K562 (cell line): ENCODE measurements at regions not wholly inside any gene's neighbourhood (a gene's known extent, or its start where the extent isn't known, plus 50 kb on each side); places are given as distances from the start of the nearest gene placed in this dataset.

Experiments
- ATAC-seq: fragments of 200-7000 bp; cut with Tn5 transposase; 3 replicates; pipeline ENCODE4 v1.9.1; 2020; ENCODE audit warnings: moderate library complexity
- BruUV-seq: library from RNA; stranded (reverse); fragments of 400-500 nt; replicated peaks from 2 replicates; lab custom pipeline; 2021; lab: Mats Ljungman, UMichigan
- CTCF ChIA-PET: fragments of 300-600 bp; formaldehyde crosslinking; extraction: SDS; loops from one replicate; lab custom pipeline; 2021; ENCODE audit warnings: low intra/inter-chr PET ratio; lab: Yijun Ruan, JAX
- POLR2A ChIA-PET: fragments of 300-600, 350-650 bp; sonication (Branson Sonifier 250); formaldehyde crosslinking; extraction: SDS; loops from one replicate; lab custom pipeline; 2021; ENCODE audit warnings: antibody characterized with exemption, inconsistent platforms; lab: Yijun Ruan, JAX
- DNase-seq, 4 experiments: peaks; one replicate each; pipeline versions ENCODE4 v3.0.0 to v3.0.0-alpha.2; 2011 to 2018; ENCODE audit warnings: low spot score in 3 of 4, mixed read lengths in 3 of 4; ENCODE audit errors: extremely low read depth in 1 of 4
- FAIRE-seq: peaks from 2 replicates; lab custom pipeline; 2011; peaks lifted over from hg19 to GRCh38; lab: Jason Lieb, UNC
- H2AFZ ChIP-seq: 2 replicates; pipeline ENCODE4 v1.6.0; 2011; ENCODE audit warnings: low read depth, low read length, control low read depth, inconsistent platforms
- H3K27ac ChIP-seq: fragments of 200-600 bp; 3 replicates; pipeline ENCODE4 v1.8.0; 2011; ENCODE audit warnings: low read depth, mild to moderate bottlenecking, control low read depth, inconsistent platforms, low read length, moderate library complexity, mixed read lengths; ENCODE audit errors: extremely low read depth
- H3K27me3 ChIP-seq, 2 experiments: fragments of 300-600 bp in 1 of 2; 2 replicates in 1 of 2; 3 replicates in 1 of 2; pipeline versions ENCODE4 v1.6.0 to v1.8.0; 2011; ENCODE audit warnings: inconsistent platforms in 2 of 2, low read length in 2 of 2, mild to moderate bottlenecking in 1 of 2, mixed read lengths in 1 of 2, moderate library complexity in 1 of 2; ENCODE audit not compliant: control insufficient read depth in 2 of 2, insufficient read depth in 2 of 2
- H3K36me3 ChIP-seq: fragments of 300-600 bp; 3 replicates; pipeline ENCODE4 v1.8.0; 2011; ENCODE audit warnings: mild to moderate bottlenecking, low read length, inconsistent platforms; ENCODE audit not compliant: control insufficient read depth, insufficient read depth
- H3K4me1 ChIP-seq, 2 experiments: fragments of 200-600 bp in 1 of 2; replicated peaks in 1 of 2; 2 replicates in 1 of 2; 3 replicates in 1 of 2; pipeline versions ENCODE4 v1.5.1 to v1.8.0; 2011; ENCODE audit warnings: inconsistent platforms in 2 of 2, low read length in 2 of 2, mild to moderate bottlenecking in 1 of 2, mixed read lengths in 1 of 2, moderate library complexity in 1 of 2; ENCODE audit not compliant: control insufficient read depth in 2 of 2, insufficient read depth in 2 of 2
- H3K4me2 ChIP-seq: 2 replicates; pipeline ENCODE4 v1.6.1; 2011; ENCODE audit warnings: low read length, control low read depth, inconsistent platforms, mixed read lengths; ENCODE audit not compliant: insufficient read depth
- H3K4me3 ChIP-seq: fragments of 200-600 bp; sonication (generic), shearing (Covaris generic); 2 replicates; pipeline ENCODE4 v1.5.1; 2016; ENCODE audit warnings: control low read depth, inconsistent platforms
- H3K79me2 ChIP-seq: fragments of 200-600 bp; 3 replicates; pipeline ENCODE4 v1.8.0; 2011; ENCODE audit warnings: low read length, inconsistent platforms; ENCODE audit not compliant: control insufficient read depth, insufficient read depth
- H3K9ac ChIP-seq, 2 experiments: 2 replicates each; pipeline versions ENCODE4 v1.6.0 to v1.6.1; 2011; ENCODE audit warnings: low read depth in 2 of 2, low read length in 2 of 2, control low read depth in 1 of 2, inconsistent platforms in 1 of 2, mild to moderate bottlenecking in 1 of 2, mixed read lengths in 1 of 2; ENCODE audit not compliant: insufficient read depth in 1 of 2
- H3K9me1 ChIP-seq: one replicate; pipeline ENCODE4 v1.6.0; 2011; ENCODE audit warnings: inconsistent platforms, mild to moderate bottlenecking, low read length, moderate library complexity; ENCODE audit not compliant: control insufficient read depth, insufficient read depth
- H3K9me3 ChIP-seq: replicated peaks from 2 replicates; pipeline ENCODE4 v1.5.1; 2011; ENCODE audit warnings: low read depth, low read length, inconsistent platforms; ENCODE audit not compliant: control insufficient read depth, insufficient read depth
- H4K20me1 ChIP-seq: replicated peaks from 2 replicates; pipeline ENCODE4 v1.6.1; 2011; ENCODE audit warnings: low read length, inconsistent platforms, mixed read lengths; ENCODE audit not compliant: control insufficient read depth, insufficient read depth
- CBX1 ChIP-seq: sonication (generic); IDR thresholded peaks from 2 replicates; pipeline ENCODE4 v1.6.1; 2016; ENCODE audit warnings: antibody characterized with exemption, low read depth, mild to moderate bottlenecking
- CEBPG ChIP-seq, 3 experiments: fragments of 200-800 bp in 1 of 3; sonication (Bioruptor generic) in 1 of 3; sonication (generic) in 1 of 3; formaldehyde crosslinking in 1 of 3; IDR thresholded peaks in 2 of 3; conservative IDR thresholded peaks in 1 of 3; 2 replicates each; pipeline versions ENCODE4 v1.6.1 to v1.8.0; 2016 to 2022; ENCODE audit warnings: missing compliant biosample characterization in 2 of 3, missing genetic modification characterization in 2 of 3, mild to moderate bottlenecking in 1 of 3, missing genetic modification reagents in 1 of 3
- KAT8 ChIP-seq: fragments of 450-650 bp; IDR thresholded peaks from 2 replicates; pipeline ENCODE4 v1.6.1; 2016; ENCODE audit warnings: low read depth, mild to moderate bottlenecking
- MAFK ChIP-seq: IDR thresholded peaks from 2 replicates; pipeline ENCODE4 v1.6.1; 2011; ENCODE audit warnings: low read length, improper control_type of control experiment
- OTX1 ChIP-seq: fragments of 450-650 bp; formaldehyde crosslinking; IDR thresholded peaks from 2 replicates; pipeline ENCODE4 v1.4.0; 2022; ENCODE audit warnings: mild to moderate bottlenecking
- SLC30A9 ChIP-seq: fragments of 250-450 bp; sonication (Bioruptor Pico); IDR thresholded peaks from 2 replicates; pipeline ENCODE4 v1.8.0; 2022; ENCODE audit warnings: mild to moderate bottlenecking, moderate library complexity
- TSC22D4 ChIP-seq: fragments of 450-650 bp; IDR thresholded peaks from 2 replicates; pipeline ENCODE4 v1.6.1; 2016; ENCODE audit warnings: missing genetic modification characterization, missing biosample characterization, control low read depth
- ZKSCAN3 ChIP-seq: fragments of 250-450 bp; sonication (Bioruptor Pico); IDR thresholded peaks from 2 replicates; pipeline ENCODE4 v1.4.0; 2020
- ZNF217 ChIP-seq: sonication (generic); formaldehyde crosslinking; IDR thresholded peaks from 2 replicates; pipeline ENCODE4 v1.8.0; 2022; ENCODE audit warnings: mild to moderate bottlenecking, missing genetic modification reagents
- WGBS: fragments of 100-300 bp; shearing (Covaris generic); methylation state at CpG from one replicate; pipeline ENCODE4 v1.1.6; 2016; ENCODE audit warnings: low coverage, mixed read lengths; ENCODE audit not compliant: insufficient coverage; ENCODE audit errors: missing lambda C conversion rate; 5-methylcytosine and 5-hydroxymethylcytosine counted together
- in situ Hi-C: fragments of 300-500 bp; cut with MboI; formaldehyde crosslinking; loops from 4 replicates; pipeline ENCODE4 v1.15.0; 2018; ENCODE audit warnings: inconsistent platforms, mixed read lengths
- intact Hi-C: fragments of 100-400 bp; cut with micrococcal nuclease; formaldehyde crosslinking; loops from 2 replicates; pipeline ENCODE4 v1.14.2; 2022
- TF ChIP-seq, protein P1 (sequence below), 2 experiments: fragments of 450-650 bp; IDR thresholded peaks; 2 replicates each; pipeline ENCODE4 v1.6.1; 2016; ENCODE audit warnings: mild to moderate bottlenecking in 2 of 2, borderline replicate concordance in 1 of 2, low read depth in 1 of 2, moderate library complexity in 1 of 2
- TF ChIP-seq, protein P2 (sequence below): sonication (generic); formaldehyde crosslinking; IDR thresholded peaks from 2 replicates; pipeline ENCODE4 v1.8.0; 2022; ENCODE audit warnings: mild to moderate bottlenecking, missing genetic modification reagents

DNA sequence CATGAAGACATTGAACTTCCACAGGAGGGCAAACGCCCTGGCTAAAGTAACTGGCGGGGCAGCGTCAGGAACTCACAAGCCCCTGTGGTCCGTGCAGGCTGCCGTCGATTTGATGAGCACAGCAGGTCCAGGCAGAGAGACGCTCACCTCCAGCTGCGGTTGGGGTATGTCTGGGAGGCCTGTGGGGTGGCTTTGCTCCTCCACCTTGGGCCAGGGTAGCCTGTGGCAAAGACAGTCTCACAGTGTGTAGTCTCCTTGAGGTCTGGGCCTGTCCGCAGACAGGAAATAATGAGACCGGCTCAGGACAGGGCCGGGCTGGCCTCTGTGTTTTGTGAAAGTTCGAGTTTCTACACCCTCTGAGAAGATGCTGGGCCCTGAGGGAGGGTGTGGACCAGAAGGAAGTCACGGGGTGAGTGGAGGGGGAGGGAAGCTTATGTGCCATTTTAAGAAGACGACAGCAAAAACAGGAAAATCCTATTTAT lies 103.3 kb downstream of the METRNL start:
- no peaks in the 10 kb centered on the region for H3K9me3 ChIP-seq
- ChIA-PET CTCF (no interaction called here), POLR2A (interaction anchor here (0.7 kb wide), 2 partner anchors 64 to 158 kb away, joined by 3 to 4 read pairs; no protein-coding TSS in a partner anchor)
- no peak overlapping the region for H3K9ac ChIP-seq
- H2AFZ ChIP-seq: no peak overlapping the region
- FAIRE-seq (no peak), ATAC-seq (no peak), DNase-seq (no peak)
- H3K27me3 ChIP-seq: peaks cover 19 to 73% of the 10 kb centered on the region in 2 experiments; a peak in 4 of 5 replicates
- H3K4me2 ChIP-seq: no peak overlapping the region
- in situ Hi-C loops: no loop called here
- H3K4me1 ChIP-seq: peaks cover 0 to 20% of the 10 kb centered on the region in 2 experiments; a peak in 2 of 5 replicates
- H3K36me3 ChIP-seq: no peaks in the 10 kb centered on the region
- H4K20me1 ChIP-seq: 0 out of 2 replicates have a peak, but pooled peaks cover 3% of the 10 kb centered on the region
- no peak overlapping the region for H3K27ac ChIP-seq
- no peak overlapping the region for H3K4me3 ChIP-seq
- intact Hi-C loops: no loop called here
- H3K79me2 ChIP-seq: no peaks in the 10 kb centered on the region
- BruUV-seq: no TSS peak
- 21% methylated on average over 12 of the region's 14 CpGs for WGBS
- H3K9me1 ChIP-seq: peaks cover 3% of the 10 kb centered on the region
- TF ChIP-seq ZNF217 (CRISPR knock-in tag): no peak
- TF ChIP-seq, protein P1, sequence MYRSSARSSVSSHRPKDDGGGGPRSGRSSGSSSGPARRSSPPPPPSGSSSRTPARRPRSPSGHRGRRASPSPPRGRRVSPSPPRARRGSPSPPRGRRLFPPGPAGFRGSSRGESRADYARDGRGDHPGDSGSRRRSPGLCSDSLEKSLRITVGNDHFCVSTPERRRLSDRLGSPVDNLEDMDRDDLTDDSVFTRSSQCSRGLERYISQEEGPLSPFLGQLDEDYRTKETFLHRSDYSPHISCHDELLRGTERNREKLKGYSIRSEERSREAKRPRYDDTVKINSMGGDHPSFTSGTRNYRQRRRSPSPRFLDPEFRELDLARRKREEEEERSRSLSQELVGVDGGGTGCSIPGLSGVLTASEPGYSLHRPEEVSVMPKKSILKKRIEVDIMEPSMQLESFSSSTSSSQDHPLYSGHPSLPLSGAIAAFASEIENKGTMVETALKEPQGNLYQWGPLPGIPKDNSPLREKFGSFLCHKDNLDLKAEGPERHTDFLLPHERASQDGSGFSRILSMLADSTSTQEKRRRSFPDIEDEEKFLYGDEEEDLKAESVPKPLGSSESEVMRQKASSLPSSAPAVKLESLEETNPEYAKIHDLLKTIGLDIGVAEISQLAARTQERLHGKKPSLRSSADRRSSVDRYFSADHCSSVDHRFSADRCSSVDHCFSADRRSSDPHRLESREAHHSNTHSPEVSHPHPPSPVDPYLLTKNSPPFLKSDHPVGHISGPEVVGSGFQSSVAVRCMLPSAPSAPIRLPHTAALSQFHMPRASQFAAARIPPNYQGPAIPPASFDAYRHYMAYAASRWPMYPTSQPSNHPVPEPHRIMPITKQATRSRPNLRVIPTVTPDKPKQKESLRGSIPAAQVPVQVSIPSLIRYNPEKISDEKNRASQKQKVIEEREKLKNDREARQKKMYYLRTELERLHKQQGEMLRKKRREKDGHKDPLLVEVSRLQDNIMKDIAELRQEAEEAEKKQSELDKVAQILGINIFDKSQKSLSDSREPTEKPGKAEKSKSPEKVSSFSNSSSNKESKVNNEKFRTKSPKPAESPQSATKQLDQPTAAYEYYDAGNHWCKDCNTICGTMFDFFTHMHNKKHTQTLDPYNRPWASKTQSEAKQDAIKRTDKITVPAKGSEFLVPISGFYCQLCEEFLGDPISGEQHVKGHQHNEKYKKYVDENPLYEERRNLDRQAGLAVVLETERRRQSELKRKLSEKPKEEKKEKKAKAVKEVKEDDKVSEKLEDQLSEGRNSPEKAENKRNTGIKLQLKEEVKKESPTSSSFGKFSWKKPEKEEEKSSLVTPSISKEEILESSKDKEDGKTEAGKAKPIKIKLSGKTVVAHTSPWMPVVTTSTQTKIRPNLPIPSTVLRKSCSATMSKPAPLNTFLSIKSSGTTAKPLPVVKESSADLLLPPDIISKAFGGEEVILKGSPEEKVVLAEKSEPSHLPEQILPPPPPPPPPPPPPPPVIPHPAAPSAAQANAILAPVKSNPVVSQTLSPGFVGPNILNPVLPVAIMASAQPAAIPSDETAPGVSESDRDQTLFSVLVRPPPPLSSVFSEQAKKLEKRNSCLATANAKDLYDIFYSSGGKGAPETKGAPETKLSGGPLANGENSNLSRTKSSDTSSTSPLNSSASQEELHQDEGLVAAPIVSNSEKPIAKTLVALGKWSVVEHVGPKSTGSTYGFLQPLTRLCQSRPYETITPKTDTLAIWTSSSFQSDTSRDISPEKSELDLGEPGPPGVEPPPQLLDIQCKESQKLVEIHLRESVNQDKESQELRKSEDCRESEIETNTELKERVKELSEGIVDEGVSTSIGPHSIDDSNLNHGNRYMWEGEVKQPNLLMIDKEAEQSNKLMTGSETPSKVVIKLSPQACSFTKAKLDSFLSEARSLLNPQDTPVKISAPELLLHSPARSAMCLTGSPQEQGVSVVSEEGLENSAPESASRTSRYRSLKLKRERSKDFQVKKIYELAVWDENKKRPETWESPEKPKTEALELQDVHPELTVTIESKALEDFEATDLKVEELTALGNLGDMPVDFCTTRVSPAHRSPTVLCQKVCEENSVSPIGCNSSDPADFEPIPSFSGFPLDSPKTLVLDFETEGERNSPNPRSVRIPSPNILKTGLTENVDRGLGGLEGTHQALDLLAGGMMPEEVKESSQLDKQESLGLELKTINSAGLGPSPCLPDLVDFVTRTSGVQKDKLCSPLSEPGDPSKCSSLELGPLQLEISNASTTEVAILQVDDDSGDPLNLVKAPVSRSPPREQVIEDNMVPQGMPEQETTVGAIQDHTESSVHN (IDR thresholded peaks at IDR 0.05; ENCODE audit: borderline replicate concordance in 1 of 2, low read depth in 1 of 2): no peak
- TF ChIP-seq, protein P2, sequence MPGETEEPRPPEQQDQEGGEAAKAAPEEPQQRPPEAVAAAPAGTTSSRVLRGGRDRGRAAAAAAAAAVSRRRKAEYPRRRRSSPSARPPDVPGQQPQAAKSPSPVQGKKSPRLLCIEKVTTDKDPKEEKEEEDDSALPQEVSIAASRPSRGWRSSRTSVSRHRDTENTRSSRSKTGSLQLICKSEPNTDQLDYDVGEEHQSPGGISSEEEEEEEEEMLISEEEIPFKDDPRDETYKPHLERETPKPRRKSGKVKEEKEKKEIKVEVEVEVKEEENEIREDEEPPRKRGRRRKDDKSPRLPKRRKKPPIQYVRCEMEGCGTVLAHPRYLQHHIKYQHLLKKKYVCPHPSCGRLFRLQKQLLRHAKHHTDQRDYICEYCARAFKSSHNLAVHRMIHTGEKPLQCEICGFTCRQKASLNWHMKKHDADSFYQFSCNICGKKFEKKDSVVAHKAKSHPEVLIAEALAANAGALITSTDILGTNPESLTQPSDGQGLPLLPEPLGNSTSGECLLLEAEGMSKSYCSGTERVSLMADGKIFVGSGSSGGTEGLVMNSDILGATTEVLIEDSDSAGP: no peak
- no peak for TF ChIP-seq MAFK
- no peak for TF ChIP-seq CBX1
- no peak for TF ChIP-seq TSC22D4
- no peak for TF ChIP-seq OTX1 (CRISPR knock-in tag)
- TF ChIP-seq ZKSCAN3: no peak
- TF ChIP-seq CEBPG (CRISPR knock-in tag; IDR thresholded peaks at IDR 0.05): no peak
- no peak for TF ChIP-seq CEBPG (tag; conservative IDR thresholded peaks at IDR 0.05 in 1 of 2, IDR thresholded peaks at IDR 0.05 in 1 of 2)
- no peak for TF ChIP-seq KAT8
- TF ChIP-seq SLC30A9 (CRISPR knock-in tag): no peak
